Spleen (tissue), 11 donors: ENCODE measurements at regions not wholly inside any gene's neighbourhood (a gene's known extent, or its start where the extent isn't known, plus 50 kb on each side); places are given as distances from the start of the nearest gene placed in this dataset.

Experiments used
- DNase-seq: peaks from one replicate; pipeline ENCODE4 v3.0.0-alpha.2; 2020
- H3K27ac ChIP-seq, 8 donors: fragments of 200-600 bp; sonication (generic) in 7 of 8; 1 replicate in 4 of 8; 2 replicates in 4 of 8; pipeline versions ENCODE4 v1.5.0 to v1.8.0; 2016 to 2021; ENCODE audit warnings: inconsistent platforms in 4 of 8, mild to moderate bottlenecking in 4 of 8, moderate library complexity in 1 of 8
- H3K27me3 ChIP-seq, 7 donors: fragments of 200-600 bp; sonication (generic) in 6 of 7; replicated peaks in 1 of 7; 1 replicate in 4 of 7; 2 replicates in 3 of 7; pipeline versions ENCODE4 v1.5.0 to v1.8.0; 2016 to 2021; ENCODE audit warnings: inconsistent platforms in 3 of 7, mild to moderate bottlenecking in 1 of 7
- H3K36me3 ChIP-seq, 6 donors: fragments of 200-600 bp; sonication (generic) in 5 of 6; 1 replicate in 4 of 6; 2 replicates in 2 of 6; pipeline versions ENCODE4 v1.5.0 to v1.8.0; 2016 to 2021; ENCODE audit warnings: inconsistent platforms in 2 of 6
- H3K4me1 ChIP-seq, 6 donors: fragments of 200-600 bp; sonication (generic) in 5 of 6; 1 replicate in 3 of 6; 2 replicates in 3 of 6; pipeline versions ENCODE4 v1.5.0 to v1.8.0; 2016 to 2021; ENCODE audit warnings: inconsistent platforms in 3 of 6
- H3K4me3 ChIP-seq, 8 donors: fragments of 200-600 bp; sonication (generic) in 7 of 8; 1 replicate in 4 of 8; 2 replicates in 4 of 8; pipeline versions ENCODE4 v1.5.0 to v1.8.0; 2016 to 2021; ENCODE audit warnings: inconsistent platforms in 4 of 8, mild to moderate bottlenecking in 4 of 8, moderate library complexity in 2 of 8
- H3K9me3 ChIP-seq, 8 donors: fragments of 200-600 bp; sonication (generic) in 7 of 8; 1 replicate in 4 of 8; 2 replicates in 4 of 8; pipeline versions ENCODE4 v1.5.0 to v1.8.0; 2016 to 2021; ENCODE audit warnings: inconsistent platforms in 4 of 8
- POLR2A ChIP-seq, 3 donors: fragments of 450-650 bp; IDR thresholded peaks; one replicate each; pipeline ENCODE4 v1.5.1; 2017; ENCODE audit warnings: antibody characterized with exemption in 3 of 3, mild to moderate bottlenecking in 1 of 3
- POLR2AphosphoS5 ChIP-seq, 3 donors: sonication (generic); formaldehyde crosslinking; IDR thresholded peaks; one replicate each; pipeline ENCODE4 v1.5.1; 2017; ENCODE audit warnings: antibody characterized with exemption in 3 of 3
- WGBS, 5 donors: extraction: QIAGEN DNeasy Blood & Tissue Kit in 3 of 5; methylation state at CpG; one replicate each; pipeline versions ENCODE4 v1.1.5 to v1.1.7; 2013 to 2018; 5-methylcytosine and 5-hydroxymethylcytosine counted together
- intact Hi-C: fragments of 100-400 bp; cut with DNase I; formaldehyde crosslinking; loops from one replicate; pipeline ENCODE4 v1.15.0; 2023; ENCODE audit warnings: low total_unique reads
- TF ChIP-seq, protein P1 (sequence below), 11 experiments: fragments of 200-600 bp in 7 of 11; fragments of 450-650 bp in 4 of 11; sonication (generic) in 4 of 11; IDR thresholded peaks in 8 of 11; conservative IDR thresholded peaks in 3 of 11; 1 replicate in 7 of 11; 2 replicates in 4 of 11; pipeline versions ENCODE4 v1.4.0 to v1.8.0; 2016 to 2021; ENCODE audit warnings: antibody characterized with exemption in 11 of 11, inconsistent platforms in 4 of 11, mild to moderate bottlenecking in 1 of 11
- donor health status: healthy with polysubstance abuse.
- donor health status: DM: no; HTN: no; CAD: no; lungs with moderate emphysema.
- donor health status: DM: no; HTN: no; CAD: no.
- donor health status: Bipolar disorder and iron deficiency.
- donor health status: healthy.
- donor health status: DM: no; HTN: no; CAD: no.
- donor health status: DM: yes; HTN: yes; CAD: no.

DNA sequence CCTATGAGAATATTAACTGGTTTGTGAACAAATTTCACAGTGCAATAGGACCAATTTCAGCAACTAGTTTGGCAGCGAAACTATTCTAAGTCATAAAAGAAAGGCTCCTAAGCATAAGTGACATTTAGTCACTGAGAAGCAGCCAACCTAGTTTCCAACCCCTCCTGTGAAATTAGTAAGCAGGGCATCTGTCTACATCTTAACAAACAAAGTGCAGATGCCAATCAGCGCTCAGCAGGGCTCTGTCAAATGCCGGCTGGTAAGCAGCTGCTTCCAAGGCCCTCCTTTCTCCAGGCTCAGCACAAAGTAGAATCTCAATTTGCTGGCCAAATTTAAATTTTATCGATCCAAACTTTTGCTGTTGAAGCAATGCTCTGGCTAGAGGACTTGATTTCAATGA, 124.7 kb downstream of the ICOS start:
- TF ChIP-seq POLR2A (IDR thresholded peaks at IDR 0.05): no peak
- TF ChIP-seq POLR2AphosphoS5 (IDR thresholded peaks at IDR 0.05): no peak
- TF ChIP-seq, protein P1, sequence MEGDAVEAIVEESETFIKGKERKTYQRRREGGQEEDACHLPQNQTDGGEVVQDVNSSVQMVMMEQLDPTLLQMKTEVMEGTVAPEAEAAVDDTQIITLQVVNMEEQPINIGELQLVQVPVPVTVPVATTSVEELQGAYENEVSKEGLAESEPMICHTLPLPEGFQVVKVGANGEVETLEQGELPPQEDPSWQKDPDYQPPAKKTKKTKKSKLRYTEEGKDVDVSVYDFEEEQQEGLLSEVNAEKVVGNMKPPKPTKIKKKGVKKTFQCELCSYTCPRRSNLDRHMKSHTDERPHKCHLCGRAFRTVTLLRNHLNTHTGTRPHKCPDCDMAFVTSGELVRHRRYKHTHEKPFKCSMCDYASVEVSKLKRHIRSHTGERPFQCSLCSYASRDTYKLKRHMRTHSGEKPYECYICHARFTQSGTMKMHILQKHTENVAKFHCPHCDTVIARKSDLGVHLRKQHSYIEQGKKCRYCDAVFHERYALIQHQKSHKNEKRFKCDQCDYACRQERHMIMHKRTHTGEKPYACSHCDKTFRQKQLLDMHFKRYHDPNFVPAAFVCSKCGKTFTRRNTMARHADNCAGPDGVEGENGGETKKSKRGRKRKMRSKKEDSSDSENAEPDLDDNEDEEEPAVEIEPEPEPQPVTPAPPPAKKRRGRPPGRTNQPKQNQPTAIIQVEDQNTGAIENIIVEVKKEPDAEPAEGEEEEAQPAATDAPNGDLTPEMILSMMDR (IDR thresholded peaks at IDR 0.05 in 8 of 11, conservative IDR thresholded peaks at IDR 0.05 in 3 of 11): no peak
- intact Hi-C loops: no loop called here
- no peak overlapping the region for H3K4me3 ChIP-seq
- H3K36me3 ChIP-seq: no peaks in the 10 kb centered on the region
- H3K4me1 ChIP-seq: no peaks in the 10 kb centered on the region
- no peaks in the 10 kb centered on the region for H3K9me3 ChIP-seq
- no peak overlapping the region for H3K27ac ChIP-seq
- 92 to 99% (median 97%) methylated on average over 4 of the region's 4 CpGs for WGBS, 5 donors
- no peaks in the 10 kb centered on the region for H3K27me3 ChIP-seq
- no peak for DNase-seq

DNA sequence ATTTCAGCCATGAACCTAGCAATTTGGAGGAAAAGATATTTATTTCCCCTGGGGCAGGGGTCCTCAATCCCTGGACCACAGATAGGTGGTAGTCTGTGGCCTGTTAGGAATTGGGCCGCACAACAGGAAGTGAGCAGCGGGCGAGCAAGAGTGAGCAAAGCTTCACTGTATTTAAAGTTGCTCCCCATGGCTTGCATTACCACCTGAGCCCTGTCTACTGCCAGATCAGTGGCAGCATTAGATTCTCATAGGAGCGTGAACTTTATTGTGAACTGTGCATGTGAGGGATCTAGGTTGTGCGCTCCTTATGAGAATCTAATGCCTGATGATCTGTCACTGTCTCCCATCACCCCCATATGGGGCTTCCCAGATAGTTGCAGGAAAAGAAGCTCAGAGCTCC, 127.6 kb downstream of the ICOS start:
- no peak for DNase-seq
- peaks cover 0 to 4% (median 0%) of the 10 kb centered on the region in 7 donors for H3K27me3 ChIP-seq
- no peaks in the 10 kb centered on the region for H3K4me1 ChIP-seq
- H3K27ac ChIP-seq: no peak overlapping the region
- intact Hi-C loops: no loop called here
- H3K9me3 ChIP-seq: peaks cover 0 to 4% (median 0%) of the 10 kb centered on the region in 8 donors
- no peaks in the 10 kb centered on the region for H3K36me3 ChIP-seq
- H3K4me3 ChIP-seq: no peak overlapping the region
- WGBS, 5 donors: 88 to 96% (median 91%) methylated on average over 5 of the region's 5 CpGs
- no peak for TF ChIP-seq POLR2AphosphoS5 (IDR thresholded peaks at IDR 0.05)
- no peak for TF ChIP-seq POLR2A (IDR thresholded peaks at IDR 0.05)
- TF ChIP-seq, protein P1 (IDR thresholded peaks at IDR 0.05 in 8 of 11, conservative IDR thresholded peaks at IDR 0.05 in 3 of 11): no peak

DNA sequence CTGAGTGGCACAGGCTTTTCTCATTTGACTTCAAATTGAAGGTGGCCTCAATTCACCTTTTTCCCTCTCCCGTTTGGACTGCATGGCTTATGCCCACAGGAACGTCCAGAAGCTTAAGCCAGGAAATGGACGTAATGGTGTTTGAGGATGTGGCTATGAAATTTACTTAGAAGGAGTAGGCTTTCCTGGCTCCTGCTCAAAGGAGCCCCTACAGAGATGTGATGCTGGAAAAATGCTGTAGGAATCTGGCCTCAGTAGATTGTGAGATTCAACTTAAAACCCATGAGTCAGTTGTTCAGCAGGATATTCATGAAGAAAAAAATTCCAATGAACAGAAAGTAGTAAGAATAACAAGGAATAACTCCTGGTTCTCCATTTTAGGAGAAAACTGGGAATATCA, 129.0 kb downstream of the ICOS start:
- TF ChIP-seq POLR2A (IDR thresholded peaks at IDR 0.05): no peak
- no peak for TF ChIP-seq POLR2AphosphoS5 (IDR thresholded peaks at IDR 0.05)
- TF ChIP-seq, protein P1 (IDR thresholded peaks at IDR 0.05 in 8 of 11, conservative IDR thresholded peaks at IDR 0.05 in 3 of 11): no peak
- Histone ChIP-seq H3K9me3 (peaks cover 0 to 4% (median 0%) of the 10 kb centered on the region in 8 donors), H3K27me3 (peaks cover 0 to 4% (median 0%) of the 10 kb centered on the region in 7 donors), H3K36me3 (no peaks in the 10 kb centered on the region), H3K27ac (no peak overlapping the region), H3K4me1 (no peaks in the 10 kb centered on the region), H3K4me3 (no peak overlapping the region)
- no peak for DNase-seq
- WGBS, 5 donors: 65 to 78% (median 77%) methylated on average over 3 of the region's 3 CpGs
- intact Hi-C loops: no loop called here

DNA sequence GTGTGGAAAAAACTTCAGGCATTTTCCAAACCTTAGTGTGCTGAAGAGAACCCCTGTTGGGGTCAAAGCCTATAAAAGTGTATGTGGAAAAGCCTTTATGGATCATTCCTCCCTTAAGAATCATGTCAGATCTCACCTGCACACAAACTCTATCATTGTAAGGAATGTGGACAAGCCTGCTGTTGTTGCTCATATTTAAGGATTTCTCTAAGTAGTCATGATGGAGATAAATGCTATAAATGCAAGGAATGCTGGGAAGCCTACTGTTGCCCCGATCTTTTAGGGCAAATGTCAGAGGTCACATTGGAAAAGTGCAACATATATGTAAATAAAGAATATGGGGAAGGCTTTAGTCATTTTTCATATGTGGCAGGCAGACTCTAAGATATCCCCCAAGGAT, 129.5 kb downstream of the ICOS start:
- TF ChIP-seq POLR2AphosphoS5 (IDR thresholded peaks at IDR 0.05) (no peak), POLR2A (IDR thresholded peaks at IDR 0.05) (no peak)
- TF ChIP-seq, protein P1 (IDR thresholded peaks at IDR 0.05 in 8 of 11, conservative IDR thresholded peaks at IDR 0.05 in 3 of 11): no peak
- H3K4me1 ChIP-seq: no peaks in the 10 kb centered on the region
- peaks cover 0 to 4% (median 0%) of the 10 kb centered on the region in 7 donors for H3K27me3 ChIP-seq
- H3K27ac ChIP-seq: no peak overlapping the region
- H3K4me3 ChIP-seq: no peak overlapping the region
- DNase-seq: no peak
- peaks cover 0 to 4% (median 0%) of the 10 kb centered on the region in 8 donors for H3K9me3 ChIP-seq
- no peaks in the 10 kb centered on the region for H3K36me3 ChIP-seq
- 72 to 90% (median 75%) methylated on average over 1 of the region's 1 CpG for WGBS, 5 donors
- intact Hi-C loops: no loop called here
